ENCODE measurements at regions not wholly inside any gene's neighbourhood (a gene's known extent, or its start where the extent isn't known, plus 50 kb on each side); places are given as distances from the start of the nearest gene placed in this dataset.
"Not testable (repeated sequence)": the region's sequence is repeated elsewhere in the genome, so short reads cannot be mapped to it uniquely, and the experiment has no call there.

GRCh38 chr6:115467726-115468125, 593.0 kb downstream of the FRK start:
- peaks cover 7% of the 10 kb centered on the region for H3K9me3 ChIP-seq (ENCODE audit: insufficient read depth, low read depth, low read length)
- H3K4me1 ChIP-seq (ENCODE audit: insufficient read depth, low read length) = no peaks in the 10 kb centered on the region
- H3K36me3 ChIP-seq (ENCODE audit: insufficient read depth, low read depth, low read length) = no peaks in the 10 kb centered on the region
- no peaks in the 10 kb centered on the region for H3K27me3 ChIP-seq (ENCODE audit: insufficient read depth, low read length)
- H3K9ac ChIP-seq (ENCODE audit: low read depth, low read length) = no peak overlapping the region
- no peak overlapping the region for H3K27ac ChIP-seq (ENCODE audit: low read length)
- no peak overlapping the region for H3K4me3 ChIP-seq (ENCODE audit: low read length)

GRCh38 chr6:115460913-115461312, 599.8 kb downstream of the FRK start:
- H3K27me3 ChIP-seq (ENCODE audit: insufficient read depth, low read length) = no peaks in the 10 kb centered on the region
- no peak overlapping the region for H3K4me3 ChIP-seq (ENCODE audit: low read length)
- no peaks in the 10 kb centered on the region for H3K36me3 ChIP-seq (ENCODE audit: insufficient read depth, low read depth, low read length)
- no peak overlapping the region for H3K27ac ChIP-seq (ENCODE audit: low read length)
- H3K4me1 ChIP-seq (ENCODE audit: insufficient read depth, low read length) = peaks cover 18% of the 10 kb centered on the region; the same call in 1 of the 2 replicates
- H3K9me3 ChIP-seq (ENCODE audit: insufficient read depth, low read depth, low read length) = peaks cover 7% of the 10 kb centered on the region
- H3K9ac ChIP-seq (ENCODE audit: low read depth, low read length) = no peak overlapping the region

- H3K4me1 ChIP-seq (ENCODE audit: insufficient read depth, low read length) = peaks cover 23% of the 10 kb centered on the region; the same call in 1 of the 2 replicates
- peak overlapping the region; percentile 25 for H3K4me3 ChIP-seq (ENCODE audit: low read length)
- peak overlapping the region; percentile 10 for H3K27ac ChIP-seq (ENCODE audit: low read length)
- H3K27me3 ChIP-seq (ENCODE audit: insufficient read depth, low read length) = no peaks in the 10 kb centered on the region
- no peaks in the 10 kb centered on the region for H3K36me3 ChIP-seq (ENCODE audit: insufficient read depth, low read depth, low read length)
- no peaks in the 10 kb centered on the region for H3K9me3 ChIP-seq (ENCODE audit: insufficient read depth, low read depth, low read length)
- peak overlapping the region; percentile 8; the same call in 1 of the 2 replicates for H3K9ac ChIP-seq (ENCODE audit: low read depth, low read length)
Observed at GRCh38 chr6:115456848-115457247, 603.8 kb downstream of the FRK start.

- H3K27ac ChIP-seq (ENCODE audit: low read length) = no peak overlapping the region
- no peaks in the 10 kb centered on the region for H3K36me3 ChIP-seq (ENCODE audit: insufficient read depth, low read depth, low read length)
- no peaks in the 10 kb centered on the region for H3K27me3 ChIP-seq (ENCODE audit: insufficient read depth, low read length)
- no peaks in the 10 kb centered on the region for H3K9me3 ChIP-seq (ENCODE audit: insufficient read depth, low read depth, low read length)
- peaks cover 5% of the 10 kb centered on the region; the same call in 1 of the 2 replicates for H3K4me1 ChIP-seq (ENCODE audit: insufficient read depth, low read length)
- H3K9ac ChIP-seq (ENCODE audit: low read depth, low read length) = no peak overlapping the region
- no peak overlapping the region for H3K4me3 ChIP-seq (ENCODE audit: low read length)
Observed at GRCh38 chr6:115443825-115444478, 616.7 kb downstream of the FRK start.

- no peak overlapping the region for H3K27ac ChIP-seq (ENCODE audit: low read length)
- no peaks in the 10 kb centered on the region for H3K36me3 ChIP-seq (ENCODE audit: insufficient read depth, low read depth, low read length)
- H3K9me3 ChIP-seq (ENCODE audit: insufficient read depth, low read depth, low read length) = peaks cover 2% of the 10 kb centered on the region; the same call in 1 of the 2 replicates
- no peaks in the 10 kb centered on the region for H3K27me3 ChIP-seq (ENCODE audit: insufficient read depth, low read length)
- H3K9ac ChIP-seq (ENCODE audit: low read depth, low read length) = no peak overlapping the region
- peaks cover 5% of the 10 kb centered on the region; the same call in 1 of the 2 replicates for H3K4me1 ChIP-seq (ENCODE audit: insufficient read depth, low read length)
- H3K4me3 ChIP-seq (ENCODE audit: low read length) = no peak overlapping the region
Observed at GRCh38 chr6:115442323-115442722, 618.4 kb downstream of the FRK start.

- Histone ChIP-seq H3K36me3 (ENCODE audit: insufficient read depth, low read depth, low read length) (no peaks in the 10 kb centered on the region), H3K9me3 (ENCODE audit: insufficient read depth, low read depth, low read length) (peaks cover 2% of the 10 kb centered on the region; the same call in 1 of the 2 replicates), H3K27me3 (ENCODE audit: insufficient read depth, low read length) (no peaks in the 10 kb centered on the region), H3K4me1 (ENCODE audit: insufficient read depth, low read length) (peaks cover 5% of the 10 kb centered on the region; the same call in 1 of the 2 replicates), H3K9ac (ENCODE audit: low read depth, low read length) (no peak overlapping the region), H3K4me3 (ENCODE audit: low read length) (no peak overlapping the region), H3K27ac (ENCODE audit: low read length) (no peak overlapping the region)
Observed at GRCh38 chr6:115441651-115442050, 619.0 kb downstream of the FRK start.

GRCh38 chr6:115415378-115415777, 645.3 kb downstream of the FRK start:
- Histone ChIP-seq H3K4me3 (ENCODE audit: low read length) (peak overlapping the region; percentile 14; the same call in 1 of the 2 replicates), H3K36me3 (ENCODE audit: insufficient read depth, low read depth, low read length) (no peaks in the 10 kb centered on the region), H3K27me3 (ENCODE audit: insufficient read depth, low read length) (no peaks in the 10 kb centered on the region), H3K27ac (ENCODE audit: low read length) (no peak overlapping the region), H3K4me1 (ENCODE audit: insufficient read depth, low read length) (peaks cover 13% of the 10 kb centered on the region; the same call in 1 of the 2 replicates), H3K9me3 (ENCODE audit: insufficient read depth, low read depth, low read length) (peaks cover 5% of the 10 kb centered on the region), H3K9ac (ENCODE audit: low read depth, low read length) (peak overlapping the region; percentile 31; the same call in 1 of the 2 replicates)

- peak overlapping the region; percentile 31; the same call in 1 of the 2 replicates for H3K9ac ChIP-seq (ENCODE audit: low read depth, low read length)
- H3K27ac ChIP-seq (ENCODE audit: low read length); H3K36me3 ChIP-seq (ENCODE audit: insufficient read depth, low read depth, low read length); H3K27me3 ChIP-seq (ENCODE audit: insufficient read depth, low read length); H3K9me3 ChIP-seq (ENCODE audit: insufficient read depth, low read depth, low read length): not testable (repeated sequence)
- peaks cover 13% of the 10 kb centered on the region; the same call in 1 of the 2 replicates for H3K4me1 ChIP-seq (ENCODE audit: insufficient read depth, low read length)
- H3K4me3 ChIP-seq (ENCODE audit: low read length) = peak overlapping the region; percentile 14; the same call in 1 of the 2 replicates
Observed at GRCh38 chr6:115414916-115415315, 645.8 kb downstream of the FRK start.

- Histone ChIP-seq H3K4me3 (ENCODE audit: low read length) (no peak overlapping the region), H3K36me3 (ENCODE audit: insufficient read depth, low read depth, low read length) (no peaks in the 10 kb centered on the region), H3K9ac (ENCODE audit: low read depth, low read length) (no peak overlapping the region), H3K27me3 (ENCODE audit: insufficient read depth, low read length) (no peaks in the 10 kb centered on the region), H3K9me3 (ENCODE audit: insufficient read depth, low read depth, low read length) (peaks cover 8% of the 10 kb centered on the region; the same call in 1 of the 2 replicates), H3K27ac (ENCODE audit: low read length) (no peak overlapping the region), H3K4me1 (ENCODE audit: insufficient read depth, low read length) (peaks cover 13% of the 10 kb centered on the region; the same call in 1 of the 2 replicates)
Observed at GRCh38 chr6:115411756-115412155, 648.9 kb downstream of the FRK start.

GRCh38 chr6:115404446-115404845, 656.2 kb downstream of the FRK start:
- Histone ChIP-seq H3K9me3 (ENCODE audit: insufficient read depth, low read depth, low read length) (no peaks in the 10 kb centered on the region; the same call in 1 of the 2 replicates), H3K36me3 (ENCODE audit: insufficient read depth, low read depth, low read length) (no peaks in the 10 kb centered on the region), H3K4me1 (ENCODE audit: insufficient read depth, low read length) (no peaks in the 10 kb centered on the region), H3K27ac (ENCODE audit: low read length) (no peak overlapping the region), H3K27me3 (ENCODE audit: insufficient read depth, low read length) (no peaks in the 10 kb centered on the region), H3K4me3 (ENCODE audit: low read length) (no peak overlapping the region), H3K9ac (ENCODE audit: low read depth, low read length) (no peak overlapping the region)

- H3K27ac ChIP-seq (ENCODE audit: low read length) = no peak overlapping the region
- no peak overlapping the region for H3K4me3 ChIP-seq (ENCODE audit: low read length)
- H3K4me1 ChIP-seq (ENCODE audit: insufficient read depth, low read length) = no peaks in the 10 kb centered on the region
- no peaks in the 10 kb centered on the region for H3K27me3 ChIP-seq (ENCODE audit: insufficient read depth, low read length)
- H3K9me3 ChIP-seq (ENCODE audit: insufficient read depth, low read depth, low read length) = no peaks in the 10 kb centered on the region; the same call in 1 of the 2 replicates
- no peaks in the 10 kb centered on the region for H3K36me3 ChIP-seq (ENCODE audit: insufficient read depth, low read depth, low read length)
- no peak overlapping the region for H3K9ac ChIP-seq (ENCODE audit: low read depth, low read length)
Observed at GRCh38 chr6:115398607-115399006, 662.1 kb downstream of the FRK start.

Data from iPS-20b (cell line).